ENCODE measurements at regions not wholly inside any gene's neighbourhood (a gene's known extent, or its start where the extent isn't known, plus 50 kb on each side); places are given as distances from the start of the nearest gene placed in this dataset.
"Not testable (repeated sequence)": the region's sequence is repeated elsewhere in the genome, so short reads cannot be mapped to it uniquely, and the experiment has no call there.

DNA sequence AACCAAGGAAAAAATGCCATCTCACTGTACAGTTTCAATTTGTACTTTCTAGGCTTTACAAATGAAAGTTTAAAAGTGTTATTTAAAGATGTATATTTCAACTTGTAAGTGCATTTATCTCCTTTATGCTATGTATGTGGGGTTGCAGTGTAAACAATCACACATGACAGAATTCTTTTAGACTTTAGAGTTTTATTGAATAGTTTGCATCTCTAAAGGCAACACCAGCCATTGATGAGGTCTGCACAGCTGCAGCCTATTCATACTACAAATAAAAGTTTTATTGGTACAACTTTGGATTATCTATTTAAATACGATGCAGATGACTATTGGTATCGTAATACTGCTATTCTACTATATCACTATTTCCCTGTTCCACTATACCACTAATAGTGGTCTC lies 894.4 kb upstream of the B3GALT2 start:
- in situ Hi-C loops (cut with MboI; ENCODE audit: low sequenced_read_pairs): no loop called here
- Histone ChIP-seq H3K36me3 (replicated peaks) (no peaks in the 10 kb centered on the region), H3K4me1 (no peaks in the 10 kb centered on the region; the same call in 1 of the 2 replicates), H3K9me3 (no peaks in the 10 kb centered on the region), H3K4me3 (no peak overlapping the region), H3K27me3 (ENCODE audit: low read depth) (no peaks in the 10 kb centered on the region)
- DNase-seq (ENCODE audit: low spot score in 2 of 2): peak; percentile 17 to 59

GRCh38 chr1:194078765-194079164 lies 892.4 kb upstream of the B3GALT2 start:
- Histone ChIP-seq H3K27me3 (ENCODE audit: low read depth) (no peaks in the 10 kb centered on the region), H3K4me3 (no peak overlapping the region), H3K9me3 (no peaks in the 10 kb centered on the region), H3K36me3 (replicated peaks) (no peaks in the 10 kb centered on the region), H3K4me1 (no peaks in the 10 kb centered on the region; the same call in 1 of the 2 replicates)
- no peak for DNase-seq (ENCODE audit: low spot score in 2 of 2)
- in situ Hi-C loops (cut with MboI; ENCODE audit: low sequenced_read_pairs): no loop called here

DNA sequence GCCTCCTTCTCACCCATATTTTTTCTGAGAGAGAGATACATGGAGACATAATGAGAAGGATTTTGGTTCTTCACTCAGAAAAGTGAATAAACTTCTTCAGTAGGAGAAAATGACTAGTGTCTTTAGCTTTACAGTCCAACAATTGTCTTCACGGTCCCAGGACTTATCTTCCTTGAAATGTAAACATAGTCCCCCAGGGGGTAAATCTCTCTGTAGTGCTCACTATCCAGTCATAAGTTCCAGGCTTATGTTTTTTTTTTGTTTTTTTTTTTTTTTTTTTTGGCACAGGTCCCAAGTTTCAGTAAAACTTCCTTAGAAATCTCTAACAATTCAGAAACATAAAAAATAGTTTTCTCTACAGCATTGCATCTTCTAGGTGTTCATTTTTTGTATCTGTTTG lies 890.2 kb upstream of the B3GALT2 start:
- Histone ChIP-seq H3K9me3 (no peaks in the 10 kb centered on the region), H3K27me3 (ENCODE audit: low read depth) (no peaks in the 10 kb centered on the region), H3K4me3 (no peak overlapping the region), H3K4me1 (no peaks in the 10 kb centered on the region; the same call in 1 of the 2 replicates), H3K36me3 (replicated peaks) (no peaks in the 10 kb centered on the region)
- in situ Hi-C loops (cut with MboI; ENCODE audit: low sequenced_read_pairs): no loop called here
- no peak for DNase-seq (ENCODE audit: low spot score in 2 of 2)

GRCh38 chr1:194073833-194074232 lies 887.4 kb upstream of the B3GALT2 start:
- DNase-seq (ENCODE audit: low spot score in 2 of 2): no peak
- in situ Hi-C loops (cut with MboI; ENCODE audit: low sequenced_read_pairs): no loop called here

GRCh38 chr1:194071205-194071604 lies 884.8 kb upstream of the B3GALT2 start:
- H3K9me3 ChIP-seq: no peaks in the 10 kb centered on the region
- no peaks in the 10 kb centered on the region for H3K4me1 ChIP-seq
- no peaks in the 10 kb centered on the region for H3K27me3 ChIP-seq (ENCODE audit: low read depth)
- H3K4me3 ChIP-seq: no peak overlapping the region
- in situ Hi-C loops (cut with MboI; ENCODE audit: low sequenced_read_pairs): no loop called here
- H3K36me3 ChIP-seq (replicated peaks): no peaks in the 10 kb centered on the region
- DNase-seq (ENCODE audit: low spot score in 2 of 2): peak; percentile 4 to 7

More at GRCh38 chr1:194073833-194074232, 887.4 kb upstream of the B3GALT2 start:
- Histone ChIP-seq H3K4me3 (no peak overlapping the region), H3K4me1 (no peaks in the 10 kb centered on the region), H3K27me3 (ENCODE audit: low read depth) (no peaks in the 10 kb centered on the region), H3K36me3 (replicated peaks) (no peaks in the 10 kb centered on the region), H3K9me3 (no peaks in the 10 kb centered on the region)

- in situ Hi-C loops (cut with MboI; ENCODE audit: low sequenced_read_pairs): no loop called here
- H3K27me3 ChIP-seq (ENCODE audit: low read depth): no peaks in the 10 kb centered on the region
- H3K4me1 ChIP-seq: no peaks in the 10 kb centered on the region; the same call in 1 of the 2 replicates
- H3K4me3 ChIP-seq: no peak overlapping the region
- no peaks in the 10 kb centered on the region for H3K36me3 ChIP-seq (replicated peaks)
- H3K9me3 ChIP-seq: no peaks in the 10 kb centered on the region
- no peak for DNase-seq (ENCODE audit: low spot score in 2 of 2)
These were observed 883.4 kb upstream of the B3GALT2 start for GRCh38 chr1:194069831-194070218.

DNA sequence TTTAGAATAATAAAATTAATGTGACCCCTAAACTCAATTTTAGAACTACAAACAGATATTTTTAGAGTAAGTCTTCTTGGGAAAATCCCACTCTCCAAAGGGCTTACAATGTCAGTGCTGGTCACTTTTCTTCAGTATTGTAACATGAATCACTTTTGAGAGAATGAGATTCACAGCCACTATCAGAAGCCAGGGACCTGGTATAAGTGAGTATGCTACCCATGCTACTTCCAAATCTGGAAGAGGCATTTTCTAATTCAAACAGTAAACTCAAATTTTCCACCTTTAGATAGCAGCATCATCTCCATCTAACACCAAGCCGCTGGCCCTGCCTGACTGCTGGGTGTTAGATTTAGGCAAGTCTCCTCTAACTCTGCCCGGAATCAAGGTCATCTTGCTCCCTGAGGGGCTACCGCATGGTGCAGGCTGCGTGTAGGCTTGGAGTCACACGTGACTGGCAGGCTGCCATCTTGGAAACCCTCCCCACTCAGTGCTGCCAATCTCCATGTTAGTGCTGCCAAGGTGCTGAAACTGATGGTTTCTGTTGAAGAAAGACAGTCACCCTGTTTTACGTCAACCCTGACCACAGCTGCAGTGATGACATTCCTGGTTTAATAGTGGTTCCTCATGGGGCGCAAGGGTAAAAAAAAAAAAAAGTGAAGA lies 882.9 kb upstream of the B3GALT2 start:
- DNase-seq (ENCODE audit: low spot score in 2 of 2): no peak
- in situ Hi-C loops (cut with MboI; ENCODE audit: low sequenced_read_pairs): no loop called here
- H3K4me1 ChIP-seq: no peaks in the 10 kb centered on the region; the same call in 1 of the 2 replicates
- H3K27me3 ChIP-seq (ENCODE audit: low read depth): no peaks in the 10 kb centered on the region
- H3K4me3 ChIP-seq: no peak overlapping the region
- no peaks in the 10 kb centered on the region for H3K36me3 ChIP-seq (replicated peaks)
- H3K9me3 ChIP-seq: no peaks in the 10 kb centered on the region

- in situ Hi-C loops (cut with MboI; ENCODE audit: low sequenced_read_pairs): no loop called here
- no peaks in the 10 kb centered on the region for H3K27me3 ChIP-seq (ENCODE audit: low read depth)
These were observed 882.2 kb upstream of the B3GALT2 start for GRCh38 chr1:194068446-194069167.

DNA sequence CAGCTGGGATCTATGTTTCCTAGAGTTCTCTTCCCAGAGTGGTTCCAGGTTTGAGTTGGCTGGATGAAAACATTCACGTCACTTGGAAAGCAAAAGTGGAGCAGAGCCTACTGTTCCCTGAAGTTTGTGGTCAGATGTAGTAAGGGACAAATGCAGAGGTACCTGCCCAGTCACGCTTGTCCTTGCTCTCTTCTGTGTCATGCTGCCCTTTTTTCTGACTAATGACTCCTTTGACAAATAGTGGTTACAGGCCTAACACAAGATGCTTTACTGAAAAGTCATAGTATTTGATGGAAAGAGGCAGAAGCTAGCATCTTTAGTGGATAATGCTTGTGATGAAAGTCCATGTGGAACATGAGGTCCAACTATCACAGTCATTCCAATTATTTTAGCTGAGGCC lies 881.4 kb upstream of the B3GALT2 start:
- in situ Hi-C loops (cut with MboI; ENCODE audit: low sequenced_read_pairs): no loop called here
- Histone ChIP-seq H3K4me3 (no peak overlapping the region), H3K27me3 (ENCODE audit: low read depth) (no peaks in the 10 kb centered on the region), H3K36me3 (replicated peaks) (no peaks in the 10 kb centered on the region), H3K9me3 (no peaks in the 10 kb centered on the region), H3K4me1 (no peaks in the 10 kb centered on the region; the same call in 1 of the 2 replicates)
- DNase-seq (ENCODE audit: low spot score in 2 of 2): no peak

More at GRCh38 chr1:194068446-194069167, 882.2 kb upstream of the B3GALT2 start:
- H3K9me3 ChIP-seq: no peaks in the 10 kb centered on the region
- H3K4me1 ChIP-seq: no peaks in the 10 kb centered on the region; the same call in 1 of the 2 replicates
- no peaks in the 10 kb centered on the region for H3K36me3 ChIP-seq (replicated peaks)
- no peak for DNase-seq (ENCODE audit: low spot score in 2 of 2)
- H3K4me3 ChIP-seq: no peak overlapping the region

DNA sequence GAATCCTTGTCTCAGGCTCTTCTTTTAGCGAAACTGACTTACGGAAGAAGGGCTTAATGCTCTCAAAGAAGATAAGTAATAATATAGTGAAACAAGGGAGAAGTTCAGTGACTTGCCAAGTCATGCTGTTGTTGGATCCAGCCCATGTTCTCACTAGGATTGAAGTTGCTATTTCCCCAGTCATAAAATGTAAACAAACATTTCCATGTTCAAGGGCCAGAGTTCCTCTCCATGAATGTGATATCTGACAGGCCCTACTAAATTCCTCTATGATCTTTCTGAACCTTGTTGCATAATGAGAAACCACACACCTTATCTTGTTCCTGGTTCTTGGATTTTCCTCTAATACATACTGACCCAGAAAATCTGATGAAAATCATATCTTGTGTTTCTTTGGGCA lies 876.5 kb upstream of the B3GALT2 start:
- no peaks in the 10 kb centered on the region for H3K36me3 ChIP-seq (replicated peaks)
- H3K4me3 ChIP-seq: no peak overlapping the region
- DNase-seq (ENCODE audit: low spot score in 2 of 2): no peak
- no peaks in the 10 kb centered on the region for H3K27me3 ChIP-seq (ENCODE audit: low read depth)
- H3K4me1 ChIP-seq: no peaks in the 10 kb centered on the region; the same call in 1 of the 2 replicates
- H3K9me3 ChIP-seq: no peaks in the 10 kb centered on the region
- in situ Hi-C loops (cut with MboI; ENCODE audit: low sequenced_read_pairs): no loop called here

GRCh38 chr1:194062526-194062925 lies 876.1 kb upstream of the B3GALT2 start:
- Histone ChIP-seq H3K4me1 (no peaks in the 10 kb centered on the region; the same call in 1 of the 2 replicates), H3K36me3 (replicated peaks) (no peaks in the 10 kb centered on the region), H3K27me3 (ENCODE audit: low read depth) (no peaks in the 10 kb centered on the region), H3K4me3 (no peak overlapping the region), H3K9me3 (no peaks in the 10 kb centered on the region)
- in situ Hi-C loops (cut with MboI; ENCODE audit: low sequenced_read_pairs): no loop called here
- DNase-seq (ENCODE audit: low spot score in 2 of 2): no peak

- no peak for DNase-seq (ENCODE audit: low spot score in 2 of 2)
- no peaks in the 10 kb centered on the region for H3K36me3 ChIP-seq (replicated peaks)
- H3K9me3 ChIP-seq: no peaks in the 10 kb centered on the region
- H3K4me1 ChIP-seq: no peaks in the 10 kb centered on the region; the same call in 1 of the 2 replicates
- in situ Hi-C loops (cut with MboI; ENCODE audit: low sequenced_read_pairs): no loop called here
- no peak overlapping the region for H3K4me3 ChIP-seq
- no peaks in the 10 kb centered on the region for H3K27me3 ChIP-seq (ENCODE audit: low read depth)
These were observed 874.1 kb upstream of the B3GALT2 start for GRCh38 chr1:194060481-194060880.

DNA sequence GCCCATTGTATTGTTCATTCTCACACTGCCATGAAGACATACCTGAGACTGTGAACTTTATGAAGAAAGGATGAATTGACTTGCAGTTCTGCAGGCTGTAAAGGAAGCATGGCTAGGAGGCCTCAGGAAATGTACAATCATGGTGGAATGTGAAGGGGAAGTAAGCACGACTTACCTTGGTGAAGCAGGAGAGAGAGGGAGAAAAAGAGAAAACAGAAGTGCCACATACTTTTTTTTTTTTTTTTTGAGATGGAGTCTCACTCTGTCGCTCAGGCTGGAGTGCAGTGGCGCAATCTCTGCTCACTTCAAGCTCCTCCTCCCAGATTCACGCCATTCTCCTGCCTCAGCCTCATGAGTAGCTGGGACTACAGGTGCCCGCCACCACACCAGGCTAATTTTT lies 871.9 kb upstream of the B3GALT2 start:
- H3K4me1 ChIP-seq; H3K9me3 ChIP-seq; DNase-seq (ENCODE audit: low spot score in 2 of 2); H3K36me3 ChIP-seq (replicated peaks); H3K27me3 ChIP-seq (ENCODE audit: low read depth); H3K4me3 ChIP-seq; in situ Hi-C loops (cut with MboI; ENCODE audit: low sequenced_read_pairs): not testable (repeated sequence)

DNA sequence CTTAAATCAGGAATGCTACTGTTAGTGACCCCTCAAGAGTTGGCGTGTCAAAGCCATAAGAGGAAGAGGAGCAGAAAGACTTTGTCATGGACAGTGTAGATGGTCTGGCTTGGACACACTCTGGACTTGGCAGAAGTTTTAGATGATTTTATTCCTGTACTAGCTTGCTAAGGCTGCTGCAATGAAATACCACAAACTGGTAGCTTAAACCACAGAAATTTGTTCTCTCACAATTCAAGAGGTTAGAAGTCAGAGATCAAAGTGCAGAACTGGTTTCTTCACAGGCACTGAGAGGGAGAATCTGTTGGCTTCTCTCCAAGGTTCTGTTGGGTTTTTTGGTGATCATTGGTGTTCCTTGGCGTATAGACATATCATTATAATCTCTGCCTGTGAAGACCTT lies 869.8 kb upstream of the B3GALT2 start:
- in situ Hi-C loops (cut with MboI; ENCODE audit: low sequenced_read_pairs): no loop called here
- no peak for DNase-seq (ENCODE audit: low spot score in 2 of 2)

More for the DNA sequence above, 869.8 kb upstream of the B3GALT2 start:
- Histone ChIP-seq H3K4me1 (no peaks in the 10 kb centered on the region), H3K9me3 (no peaks in the 10 kb centered on the region), H3K27me3 (ENCODE audit: low read depth) (no peaks in the 10 kb centered on the region), H3K4me3 (no peak overlapping the region), H3K36me3 (replicated peaks) (no peaks in the 10 kb centered on the region)
